Activated T-cell treated with anti-CD3 and anti-CD28 coated beads, Interleukin-2, amount 50 U/mL, for 24 hours (primary cell): ENCODE measurements at regions not wholly inside any gene's neighbourhood (a gene's known extent, or its start where the extent isn't known, plus 50 kb on each side); places are given as distances from the start of the nearest gene placed in this dataset.

Experiments used
- DNase-seq: peaks from one replicate; pipeline ENCODE4 v3.0.0-alpha.2; 2020
- H3K27ac Mint-ChIP-seq: 2 replicates; pipeline ENCODE4 v1.8.0; 2020; ENCODE audit warnings: mild to moderate bottlenecking, mixed read lengths
- H3K27me3 Mint-ChIP-seq: 2 replicates; pipeline ENCODE4 v1.8.0; 2020; ENCODE audit warnings: mixed read lengths
- H3K36me3 Mint-ChIP-seq: 2 replicates; pipeline ENCODE4 v1.8.0; 2020; ENCODE audit warnings: low read depth, mixed read lengths
- H3K4me1 Mint-ChIP-seq: 2 replicates; pipeline ENCODE4 v1.8.0; 2020; ENCODE audit warnings: low read depth, mixed read lengths
- H3K4me3 Mint-ChIP-seq: 2 replicates; pipeline ENCODE4 v1.8.0; 2020; ENCODE audit warnings: mild to moderate bottlenecking, moderate library complexity, mixed read lengths
- H3K9me3 Mint-ChIP-seq: 2 replicates; pipeline ENCODE4 v1.8.0; 2020; ENCODE audit warnings: mixed read lengths

- no peak for DNase-seq
Measured at GRCh38 chr4:129378364-129378763, 282.4 kb downstream of the C4orf33 start.

GRCh38 chr4:129379429-129379828, 283.5 kb downstream of the C4orf33 start:
- Mint-ChIP-seq H3K36me3 (no peaks in the 10 kb centered on the region), H3K27me3 (peaks cover 5% of the 10 kb centered on the region), H3K27ac (no peak overlapping the region), H3K4me3 (no peak overlapping the region), H3K4me1 (no peaks in the 10 kb centered on the region), H3K9me3 (no peaks in the 10 kb centered on the region)
- no peak for DNase-seq

More at GRCh38 chr4:129378364-129378763, 282.4 kb downstream of the C4orf33 start:
- Mint-ChIP-seq H3K27me3 (peaks cover 5% of the 10 kb centered on the region), H3K9me3 (no peaks in the 10 kb centered on the region), H3K27ac (no peak overlapping the region), H3K4me3 (no peak overlapping the region), H3K4me1 (no peaks in the 10 kb centered on the region), H3K36me3 (no peaks in the 10 kb centered on the region)

DNA sequence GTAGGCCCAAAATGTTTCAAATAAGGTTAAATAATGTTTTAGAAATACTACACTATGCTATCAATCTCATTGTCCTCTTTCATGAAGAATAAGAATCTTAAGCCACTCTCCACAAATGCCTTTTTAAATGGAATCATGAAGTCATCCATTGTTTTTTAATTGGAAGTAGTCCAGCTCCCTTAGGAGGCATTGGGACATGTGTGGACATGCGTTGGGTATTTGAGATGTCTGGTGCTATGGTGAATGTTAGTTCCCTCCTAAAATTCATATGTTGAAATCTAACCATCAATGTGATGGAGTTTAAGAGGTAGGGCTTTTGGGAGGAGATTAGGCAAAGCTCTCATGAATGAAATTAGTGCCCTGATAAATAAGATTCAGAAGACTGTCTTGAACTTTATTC, 289.0 kb downstream of the C4orf33 start:
- no peak overlapping the region for H3K27ac Mint-ChIP-seq
- no peak for DNase-seq
- no peaks in the 10 kb centered on the region for H3K4me1 Mint-ChIP-seq
- no peaks in the 10 kb centered on the region for H3K9me3 Mint-ChIP-seq
- no peaks in the 10 kb centered on the region for H3K36me3 Mint-ChIP-seq
- H3K4me3 Mint-ChIP-seq = no peak overlapping the region
- H3K27me3 Mint-ChIP-seq = peaks cover 3% of the 10 kb centered on the region

DNA sequence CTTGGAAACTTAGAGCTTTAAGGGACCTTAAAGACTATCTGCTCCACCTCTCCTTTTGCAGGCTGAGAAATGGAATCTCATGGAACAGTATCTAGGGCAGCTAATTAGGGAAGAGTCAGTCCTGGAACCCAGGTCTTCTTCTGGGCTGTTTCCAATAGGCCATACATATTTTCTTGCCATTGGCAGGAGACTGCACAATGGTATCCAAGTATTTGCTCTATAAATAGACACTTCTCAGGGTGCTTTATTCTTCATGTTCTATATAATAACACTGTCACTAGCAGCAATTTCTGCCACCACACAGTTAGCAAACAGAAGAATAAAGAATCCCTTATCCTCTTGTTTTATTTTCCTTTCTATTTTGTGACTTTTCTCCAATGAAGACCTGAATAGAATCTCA, 291.7 kb downstream of the C4orf33 start:
- Mint-ChIP-seq H3K4me1 (no peaks in the 10 kb centered on the region), H3K4me3 (no peak overlapping the region), H3K9me3 (no peaks in the 10 kb centered on the region), H3K27me3 (no peaks in the 10 kb centered on the region), H3K27ac (no peak overlapping the region), H3K36me3 (no peaks in the 10 kb centered on the region)
- no peak for DNase-seq

- H3K4me3 Mint-ChIP-seq = no peak overlapping the region
- no peak for DNase-seq
- no peaks in the 10 kb centered on the region for H3K4me1 Mint-ChIP-seq
- H3K27ac Mint-ChIP-seq = no peak overlapping the region
- no peaks in the 10 kb centered on the region for H3K36me3 Mint-ChIP-seq
- H3K27me3 Mint-ChIP-seq = no peaks in the 10 kb centered on the region
- H3K9me3 Mint-ChIP-seq = peaks cover under 1% of the 10 kb centered on the region
Measured at GRCh38 chr4:129393976-129394375, 298.0 kb downstream of the C4orf33 start.

DNA sequence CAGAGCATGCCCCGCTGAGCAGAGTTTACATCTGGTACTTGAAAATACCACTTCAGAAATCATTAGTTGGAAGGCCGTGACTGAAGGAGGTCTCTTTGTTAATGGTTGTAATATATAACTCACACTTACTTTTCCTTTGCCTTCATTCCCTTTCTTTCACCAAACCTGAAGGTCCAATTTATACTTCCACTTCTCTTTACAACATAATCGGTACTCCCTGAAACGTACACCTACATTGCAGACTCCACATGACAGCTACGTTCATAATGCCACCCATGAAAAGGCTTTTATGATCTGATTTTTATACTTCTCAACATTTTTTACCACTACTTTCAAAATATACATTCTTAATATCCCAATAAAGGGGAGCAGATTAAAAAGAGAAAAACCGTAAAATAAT, 298.7 kb downstream of the C4orf33 start:
- no peak for DNase-seq
- Mint-ChIP-seq H3K27me3 (no peaks in the 10 kb centered on the region), H3K9me3 (peaks cover 6% of the 10 kb centered on the region), H3K4me1 (no peaks in the 10 kb centered on the region), H3K36me3 (no peaks in the 10 kb centered on the region), H3K4me3 (no peak overlapping the region), H3K27ac (no peak overlapping the region)

DNA sequence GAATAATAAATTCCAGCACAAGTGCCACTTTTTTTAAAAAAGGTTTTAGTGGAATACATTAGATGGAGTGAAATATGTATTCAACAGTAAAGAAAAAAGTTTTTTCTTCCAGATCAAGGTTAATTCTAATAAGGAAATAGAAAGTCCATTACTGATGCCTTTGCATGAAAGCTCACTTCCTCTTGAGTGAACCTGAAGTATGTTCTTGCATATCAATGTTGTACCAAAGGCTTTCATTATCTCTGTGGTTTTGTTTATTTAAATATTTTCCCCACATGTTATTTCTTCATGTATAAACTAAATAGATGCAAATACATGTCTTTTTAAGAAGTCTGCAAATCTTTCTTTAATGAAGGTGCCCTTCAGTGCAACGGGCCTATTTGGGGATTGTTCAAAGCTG, 307.9 kb downstream of the C4orf33 start:
- Mint-ChIP-seq H3K36me3 (no peaks in the 10 kb centered on the region), H3K4me3 (no peak overlapping the region), H3K4me1 (no peaks in the 10 kb centered on the region), H3K9me3 (peaks cover 14% of the 10 kb centered on the region), H3K27me3 (no peaks in the 10 kb centered on the region), H3K27ac (no peak overlapping the region)
- DNase-seq = no peak

- Mint-ChIP-seq H3K27me3 (no peaks in the 10 kb centered on the region), H3K27ac (no peak overlapping the region), H3K9me3 (no peaks in the 10 kb centered on the region), H3K4me3 (no peak overlapping the region), H3K36me3 (no peaks in the 10 kb centered on the region), H3K4me1 (no peaks in the 10 kb centered on the region)
- DNase-seq = no peak
Measured at GRCh38 chr4:129410115-129410514, 314.2 kb downstream of the C4orf33 start.

DNA sequence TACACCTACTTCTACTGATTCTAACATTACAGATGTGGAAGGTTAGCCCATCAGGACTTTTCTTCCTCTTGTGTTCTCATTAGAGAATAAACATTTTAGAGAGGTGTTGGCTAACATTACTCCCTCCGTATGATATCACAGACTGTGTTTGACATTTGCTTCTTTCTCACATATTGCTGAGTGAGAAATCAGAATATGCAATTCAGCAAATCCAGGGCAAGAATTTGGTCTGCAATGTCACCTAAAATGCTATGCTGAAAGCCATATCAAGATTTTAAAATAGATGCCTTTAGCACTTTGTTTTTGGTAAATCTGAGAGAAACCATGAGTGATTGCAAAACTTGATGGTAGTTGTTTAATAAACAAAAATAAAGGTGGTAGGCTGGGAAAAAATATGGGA, 319.1 kb downstream of the C4orf33 start:
- H3K27ac Mint-ChIP-seq = no peak overlapping the region
- H3K9me3 Mint-ChIP-seq = no peaks in the 10 kb centered on the region
- no peak for DNase-seq
- H3K4me3 Mint-ChIP-seq = no peak overlapping the region
- no peaks in the 10 kb centered on the region for H3K4me1 Mint-ChIP-seq
- no peaks in the 10 kb centered on the region for H3K36me3 Mint-ChIP-seq
- H3K27me3 Mint-ChIP-seq = no peaks in the 10 kb centered on the region

GRCh38 chr4:129420637-129421036, 324.7 kb downstream of the C4orf33 start:
- Mint-ChIP-seq H3K27me3 (no peaks in the 10 kb centered on the region), H3K4me3 (no peak overlapping the region), H3K27ac (no peak overlapping the region), H3K4me1 (no peaks in the 10 kb centered on the region), H3K36me3 (no peaks in the 10 kb centered on the region), H3K9me3 (no peaks in the 10 kb centered on the region)
- no peak for DNase-seq

GRCh38 chr4:129422277-129422676, 326.3 kb downstream of the C4orf33 start:
- Mint-ChIP-seq H3K36me3 (no peaks in the 10 kb centered on the region), H3K4me3 (no peak overlapping the region), H3K9me3 (no peaks in the 10 kb centered on the region), H3K4me1 (no peaks in the 10 kb centered on the region), H3K27ac (no peak overlapping the region), H3K27me3 (no peaks in the 10 kb centered on the region)
- DNase-seq = no peak

- Mint-ChIP-seq H3K27me3 (no peaks in the 10 kb centered on the region), H3K36me3 (no peaks in the 10 kb centered on the region), H3K4me1 (no peaks in the 10 kb centered on the region), H3K27ac (no peak overlapping the region), H3K4me3 (no peak overlapping the region), H3K9me3 (no peaks in the 10 kb centered on the region)
- no peak for DNase-seq
Measured at GRCh38 chr4:129428454-129428853, 332.5 kb downstream of the C4orf33 start.

DNA sequence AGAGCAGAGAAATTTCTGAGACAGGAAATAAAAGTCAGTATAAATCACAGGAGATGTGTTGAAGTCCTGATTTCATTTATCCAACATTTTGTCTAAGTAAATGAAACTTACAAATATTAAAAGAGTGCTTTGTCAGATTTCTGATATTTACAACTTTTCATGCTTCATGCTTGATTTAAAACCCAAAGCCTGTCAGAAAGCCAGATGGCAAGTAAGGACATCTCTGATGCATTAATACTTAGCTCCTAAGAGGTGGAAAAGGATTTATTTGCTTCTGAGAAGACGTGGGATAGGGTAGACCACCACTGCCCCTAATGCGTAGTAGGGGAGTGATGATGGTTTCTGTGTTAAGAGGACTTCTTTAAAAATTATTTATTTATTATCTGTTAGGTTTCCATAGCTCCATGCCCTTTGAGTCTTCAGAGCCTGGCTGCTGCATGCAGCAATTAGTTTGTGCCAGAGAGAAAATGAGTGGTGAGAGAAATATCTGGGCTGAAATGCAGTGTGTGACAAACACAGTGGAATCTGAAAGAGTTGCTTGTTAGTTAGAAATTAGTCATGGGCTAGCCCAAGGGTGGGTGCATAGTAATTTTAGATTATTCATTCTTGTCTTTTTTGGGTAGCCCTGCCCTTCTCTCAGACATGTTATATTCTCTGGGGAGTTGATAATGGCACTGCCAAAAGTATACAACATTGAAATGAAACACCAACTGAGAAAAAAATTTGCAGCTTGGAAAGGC, 333.8 kb downstream of the C4orf33 start:
- no peaks in the 10 kb centered on the region for H3K9me3 Mint-ChIP-seq
- H3K36me3 Mint-ChIP-seq = no peaks in the 10 kb centered on the region
- DNase-seq = no peak
- H3K27me3 Mint-ChIP-seq = no peaks in the 10 kb centered on the region
- no peaks in the 10 kb centered on the region for H3K4me1 Mint-ChIP-seq
- H3K27ac Mint-ChIP-seq = no peak overlapping the region
- H3K4me3 Mint-ChIP-seq = no peak overlapping the region

DNA sequence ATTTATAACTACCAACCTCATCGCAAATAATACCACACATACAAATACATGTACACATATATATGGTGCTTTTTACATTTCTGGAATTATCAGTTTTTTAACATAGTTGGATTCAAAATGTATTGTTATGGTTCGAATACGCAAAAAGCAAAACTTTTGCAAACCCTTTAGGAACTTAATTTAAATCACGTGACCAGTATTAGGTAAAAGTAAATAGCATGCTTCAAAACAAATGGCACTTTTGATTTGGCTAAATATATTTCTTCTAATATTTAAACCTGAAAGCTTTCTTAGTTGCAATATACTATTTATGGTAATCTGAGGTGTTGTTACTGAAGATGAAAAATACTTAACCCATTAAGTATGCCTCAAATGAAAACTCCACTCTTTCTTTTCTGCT, 341.4 kb downstream of the C4orf33 start:
- no peaks in the 10 kb centered on the region for H3K4me1 Mint-ChIP-seq
- no peak for DNase-seq
- H3K36me3 Mint-ChIP-seq = no peaks in the 10 kb centered on the region
- no peak overlapping the region for H3K27ac Mint-ChIP-seq
- H3K9me3 Mint-ChIP-seq = no peaks in the 10 kb centered on the region
- H3K4me3 Mint-ChIP-seq = no peak overlapping the region
- H3K27me3 Mint-ChIP-seq = no peaks in the 10 kb centered on the region

DNA sequence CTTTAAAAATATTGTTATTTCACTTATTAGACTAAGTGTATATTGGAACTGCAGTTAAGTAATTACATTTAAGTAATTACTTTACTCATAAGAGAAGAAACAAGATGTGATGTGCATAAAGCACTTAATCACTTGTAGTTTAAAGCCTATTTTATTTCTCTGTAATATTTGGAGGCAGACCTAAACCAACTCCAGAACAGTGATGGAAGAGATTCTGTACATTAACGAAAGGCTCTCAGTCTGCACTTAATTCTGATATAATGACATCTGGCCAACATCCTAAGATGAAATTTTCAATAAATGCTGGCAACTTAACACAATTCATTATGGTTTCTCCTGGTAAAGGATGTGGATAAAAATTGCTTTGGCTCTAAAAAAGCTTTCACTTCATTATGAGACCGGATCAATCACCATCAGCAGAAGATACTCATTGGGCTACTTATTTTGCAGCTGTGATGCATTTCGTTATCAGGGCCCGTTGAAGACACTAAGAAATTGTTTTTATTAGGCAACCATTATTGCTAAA, 342.6 kb downstream of the C4orf33 start:
- Mint-ChIP-seq H3K4me3 (no peak overlapping the region), H3K27me3 (no peaks in the 10 kb centered on the region), H3K36me3 (no peaks in the 10 kb centered on the region), H3K4me1 (no peaks in the 10 kb centered on the region), H3K27ac (no peak overlapping the region), H3K9me3 (no peaks in the 10 kb centered on the region)
- no peak for DNase-seq

- no peak overlapping the region for H3K4me3 Mint-ChIP-seq
- no peak overlapping the region for H3K27ac Mint-ChIP-seq
- DNase-seq = no peak
- H3K36me3 Mint-ChIP-seq = no peaks in the 10 kb centered on the region
- H3K4me1 Mint-ChIP-seq = no peaks in the 10 kb centered on the region
- H3K9me3 Mint-ChIP-seq = no peaks in the 10 kb centered on the region
- H3K27me3 Mint-ChIP-seq = no peaks in the 10 kb centered on the region
Measured at GRCh38 chr4:129446074-129446473, 350.1 kb downstream of the C4orf33 start.
